ENCODE measurements at regions not wholly inside any gene's neighbourhood (a gene's known extent, or its start where the extent isn't known, plus 50 kb on each side); places are given as distances from the start of the nearest gene placed in this dataset.

- Histone ChIP-seq H3K4me3 (no peak overlapping the region), H3K27ac (no peak overlapping the region), H3K4me1 (no peaks in the 10 kb centered on the region), H3K36me3 (no peaks in the 10 kb centered on the region), H3K27me3 (no peaks in the 10 kb centered on the region), H3K9me3 (no peaks in the 10 kb centered on the region)
- TF ChIP-seq POLR2A (IDR thresholded peaks at IDR 0.05) (no peak), POLR2AphosphoS5 (IDR thresholded peaks at IDR 0.05; ENCODE audit: insufficient read depth in 1 of 2, low read depth in 1 of 2) (no peak), CTCF (IDR thresholded peaks at IDR 0.05) (no peak)
- no peak for DNase-seq (ENCODE audit: extremely low spot score in 2 of 2)
- intact Hi-C loops (cut with DNase I) = no loop called here
Observed at GRCh38 chr5:10898514-10898913, 137.5 kb upstream of the DAP start.

GRCh38 chr5:10896016-10896415, 135.0 kb upstream of the DAP start:
- H3K36me3 ChIP-seq = no peaks in the 10 kb centered on the region
- H3K27me3 ChIP-seq = no peaks in the 10 kb centered on the region
- H3K27ac ChIP-seq = no peak overlapping the region
- no peaks in the 10 kb centered on the region for H3K9me3 ChIP-seq
- TF ChIP-seq CTCF (IDR thresholded peaks at IDR 0.05) (no peak), POLR2AphosphoS5 (IDR thresholded peaks at IDR 0.05; ENCODE audit: insufficient read depth in 1 of 2, low read depth in 1 of 2) (no peak), POLR2A (IDR thresholded peaks at IDR 0.05) (no peak)
- H3K4me3 ChIP-seq = no peak overlapping the region
- no peak for DNase-seq (ENCODE audit: extremely low spot score in 2 of 2)
- intact Hi-C loops (cut with DNase I) = no loop called here
- no peaks in the 10 kb centered on the region for H3K4me1 ChIP-seq

- no peaks in the 10 kb centered on the region for H3K36me3 ChIP-seq
- DNase-seq (ENCODE audit: extremely low spot score in 2 of 2) = no peak
- no peak overlapping the region for H3K27ac ChIP-seq
- intact Hi-C loops (cut with DNase I) = no loop called here
- TF ChIP-seq POLR2A (IDR thresholded peaks at IDR 0.05) (no peak), POLR2AphosphoS5 (IDR thresholded peaks at IDR 0.05; ENCODE audit: insufficient read depth in 1 of 2, low read depth in 1 of 2) (no peak), CTCF (IDR thresholded peaks at IDR 0.05) (no peak)
- no peak overlapping the region for H3K4me3 ChIP-seq
- H3K4me1 ChIP-seq = no peaks in the 10 kb centered on the region
- H3K9me3 ChIP-seq = no peaks in the 10 kb centered on the region
- no peaks in the 10 kb centered on the region for H3K27me3 ChIP-seq
Observed at GRCh38 chr5:10894445-10895054, 133.5 kb upstream of the DAP start.

GRCh38 chr5:10892911-10893215, 131.8 kb upstream of the DAP start:
- H3K27me3 ChIP-seq = no peaks in the 10 kb centered on the region
- H3K9me3 ChIP-seq = no peaks in the 10 kb centered on the region
- intact Hi-C loops (cut with DNase I) = no loop called here
- no peak overlapping the region for H3K27ac ChIP-seq
- TF ChIP-seq POLR2A (IDR thresholded peaks at IDR 0.05) (no peak), POLR2AphosphoS5 (IDR thresholded peaks at IDR 0.05; ENCODE audit: insufficient read depth in 1 of 2, low read depth in 1 of 2) (no peak), CTCF (IDR thresholded peaks at IDR 0.05) (no peak)
- no peaks in the 10 kb centered on the region for H3K36me3 ChIP-seq
- peak in 1 of 2 donors; percentile 65 for DNase-seq (ENCODE audit: extremely low spot score in 2 of 2)
- no peak overlapping the region for H3K4me3 ChIP-seq
- no peaks in the 10 kb centered on the region for H3K4me1 ChIP-seq

- Histone ChIP-seq H3K27ac (no peak overlapping the region), H3K9me3 (no peaks in the 10 kb centered on the region), H3K4me3 (no peak overlapping the region), H3K4me1 (no peaks in the 10 kb centered on the region), H3K36me3 (no peaks in the 10 kb centered on the region), H3K27me3 (no peaks in the 10 kb centered on the region)
- intact Hi-C loops (cut with DNase I) = no loop called here
- TF ChIP-seq POLR2AphosphoS5 (IDR thresholded peaks at IDR 0.05; ENCODE audit: insufficient read depth in 1 of 2, low read depth in 1 of 2) (no peak), POLR2A (IDR thresholded peaks at IDR 0.05) (no peak), CTCF (IDR thresholded peaks at IDR 0.05) (no peak)
- DNase-seq (ENCODE audit: extremely low spot score in 2 of 2) = peak in 1 of 2 donors; percentile 77
Observed at GRCh38 chr5:10892147-10892910, 131.3 kb upstream of the DAP start.
